GM19025 (cell line): ENCODE measurements at regions not wholly inside any gene's neighbourhood (a gene's known extent, or its start where the extent isn't known, plus 50 kb on each side); places are given as distances from the start of the nearest gene placed in this dataset.

Source experiments
- ATAC-seq: cut with Tn5 transposase; IDR thresholded peaks from one replicate; pipeline ENCODE4 v1.9.1; 2021; ENCODE audit warnings: mild to moderate bottlenecking, low read depth, moderate library complexity; ENCODE audit not compliant: unreplicated experiment

DNA sequence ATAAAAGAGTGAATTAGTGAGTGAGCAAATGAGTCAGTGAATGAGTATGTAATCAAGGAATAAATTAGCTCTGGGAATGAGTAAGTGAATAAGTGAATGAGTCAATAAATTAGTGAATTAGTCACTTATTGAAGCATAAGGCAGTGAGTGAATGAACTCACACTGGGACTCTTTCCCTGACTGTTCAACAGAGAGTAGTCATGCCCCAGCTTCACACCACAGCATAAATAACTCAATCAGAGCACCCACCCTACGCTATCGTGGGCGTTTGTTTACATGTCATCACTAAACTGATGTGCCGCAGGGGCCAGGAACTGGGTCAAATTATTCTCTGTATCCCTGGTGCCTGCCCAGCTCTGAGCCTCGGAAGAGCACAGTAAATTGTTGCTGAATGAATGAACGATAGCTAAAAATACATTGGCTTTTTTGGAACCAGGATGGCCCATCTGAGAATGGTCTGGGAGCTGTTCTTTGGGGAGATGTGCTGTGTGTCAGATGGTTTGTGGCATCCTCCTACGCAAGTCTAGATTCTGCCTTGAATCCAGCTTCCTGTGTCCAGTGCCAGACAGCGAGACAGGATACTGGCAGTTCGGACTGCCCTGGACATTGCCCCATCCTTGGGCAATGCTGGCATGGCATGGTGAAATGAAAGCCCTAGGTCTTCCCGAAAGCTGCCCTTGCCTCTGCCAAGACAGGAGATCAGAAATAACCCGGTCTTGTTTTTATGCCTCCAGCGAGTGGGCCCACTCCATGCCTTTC, 98.0 kb upstream of the RTL1 start:
- ATAC-seq = no peak

DNA sequence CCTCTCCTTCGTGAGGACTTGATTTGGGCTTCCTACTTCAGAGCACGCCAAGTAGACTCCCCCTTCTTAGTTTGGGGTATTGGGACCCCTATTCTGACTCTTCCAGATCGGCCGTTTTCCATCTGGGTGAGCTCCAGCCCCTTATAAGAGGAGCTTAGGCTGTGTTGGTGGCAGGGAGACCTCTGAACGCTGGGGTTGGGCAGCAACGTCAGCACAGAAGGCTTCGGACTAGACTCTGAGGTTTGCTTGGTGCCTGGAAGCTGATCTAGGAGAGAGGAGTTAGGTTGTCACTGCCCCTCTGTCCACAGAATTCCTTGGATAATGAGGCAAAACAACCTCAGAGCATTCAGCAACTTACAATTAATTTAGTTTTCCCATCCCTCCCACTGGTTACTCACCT, 99.2 kb upstream of the RTL1 start:
- ATAC-seq = no peak

DNA sequence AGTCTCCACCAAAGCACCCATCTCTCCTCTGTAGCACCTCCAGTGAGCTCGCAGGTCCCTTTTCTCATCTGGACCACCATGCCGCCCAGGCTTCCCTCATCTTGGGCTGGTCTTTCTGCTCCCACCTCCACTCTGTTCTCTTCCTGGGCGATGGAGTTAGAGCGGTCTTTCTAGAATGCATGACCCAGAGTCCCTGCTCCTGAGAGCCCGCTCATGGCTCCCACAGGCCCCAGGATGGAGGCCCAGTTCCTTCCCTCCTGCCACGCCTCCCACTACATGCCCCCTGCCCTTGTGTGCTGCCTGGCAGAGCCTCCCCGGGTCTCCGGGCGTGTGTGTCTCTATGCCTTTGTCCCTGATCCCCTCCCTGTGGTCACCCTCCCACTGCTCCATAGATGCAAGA, 100.7 kb upstream of the RTL1 start:
- no peak for ATAC-seq

DNA sequence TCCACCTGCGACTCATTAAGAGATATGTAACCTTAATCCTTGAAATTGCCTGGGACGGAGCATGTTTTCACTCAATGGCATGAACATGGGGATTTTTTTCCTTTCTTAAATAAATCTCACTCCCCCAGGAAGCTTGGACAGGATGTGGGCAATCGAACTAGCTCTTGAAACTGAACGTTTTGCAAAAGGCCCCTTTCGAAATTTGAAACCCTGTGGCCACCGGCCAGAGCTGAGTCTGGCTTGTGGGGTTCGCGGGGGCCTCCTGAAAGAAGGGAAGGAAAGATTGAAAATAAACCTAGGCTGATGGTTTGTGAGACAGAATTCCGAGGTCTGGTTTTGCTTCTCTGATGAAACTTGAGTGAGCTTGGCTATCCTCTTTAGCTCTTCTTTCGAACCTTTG, 101.4 kb upstream of the RTL1 start:
- no peak for ATAC-seq

DNA sequence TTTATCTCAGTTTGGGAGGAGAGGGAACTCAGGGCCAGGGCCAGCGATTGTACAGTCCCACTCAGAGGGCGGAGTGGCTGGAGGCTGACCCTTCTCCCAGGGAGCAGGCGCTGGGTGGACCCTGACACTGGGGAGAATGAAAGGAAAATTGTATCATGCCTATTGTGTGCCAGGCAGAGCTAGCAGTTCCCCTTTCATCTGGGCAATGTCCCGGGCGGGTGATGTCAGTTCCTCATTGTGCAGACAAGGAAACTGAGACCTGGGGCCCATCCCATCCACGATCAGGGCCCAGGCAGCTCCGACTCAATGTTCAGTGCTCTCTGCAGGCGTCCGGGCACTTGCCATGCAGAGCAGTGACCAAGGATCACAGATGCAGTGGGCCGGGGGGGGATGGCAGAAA, 101.9 kb upstream of the RTL1 start:
- ATAC-seq = no peak

DNA sequence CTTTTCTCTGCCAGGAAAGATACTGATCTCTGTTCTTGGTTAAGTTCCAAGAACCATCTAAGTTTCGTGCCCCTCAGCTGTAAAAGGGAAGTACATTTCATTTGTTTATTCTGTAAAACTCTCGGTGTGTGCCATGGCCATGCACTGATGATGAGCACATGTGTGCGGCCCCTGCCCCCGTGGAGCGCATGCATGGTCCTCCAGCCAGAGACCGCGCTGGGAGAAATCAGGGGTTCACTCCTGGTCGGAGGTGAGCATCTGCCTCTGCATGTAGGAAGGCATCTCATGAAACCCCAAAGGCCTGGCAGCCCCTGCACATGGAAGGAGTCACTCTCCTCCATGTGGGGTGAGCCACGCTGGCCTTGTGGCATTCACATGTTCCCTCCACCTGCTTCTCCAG, 102.5 kb upstream of the RTL1 start:
- no peak for ATAC-seq

DNA sequence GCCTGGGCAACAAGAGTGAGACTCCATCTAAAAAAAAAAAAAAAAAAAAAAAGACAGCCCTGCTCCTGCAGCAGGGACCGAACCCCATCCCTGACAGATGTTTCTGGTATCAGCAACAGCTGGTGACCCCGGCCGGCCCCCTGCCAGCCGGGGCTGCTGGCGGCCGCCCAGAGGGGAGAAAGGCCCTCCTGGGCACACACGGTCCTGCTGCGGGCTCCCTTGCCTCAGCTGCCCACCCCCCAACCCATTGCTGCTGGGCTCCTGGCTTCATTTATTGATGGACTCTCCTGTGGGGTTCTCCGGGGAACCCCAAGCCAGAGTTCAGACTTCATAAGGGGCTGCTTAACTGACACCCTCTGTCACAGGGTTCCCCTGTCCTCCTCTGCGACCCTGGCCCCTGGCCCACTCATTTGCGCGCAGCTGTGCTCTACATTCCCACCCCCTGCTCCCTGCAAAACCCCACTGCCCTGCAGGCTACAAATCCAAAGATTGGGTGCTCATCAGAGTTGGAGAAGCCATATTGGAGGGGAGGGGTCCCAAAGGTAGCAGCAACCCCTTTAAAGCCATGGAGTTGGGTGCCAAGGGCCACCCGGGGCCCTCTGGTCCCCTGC, 103.6 kb upstream of the RTL1 start:
- ATAC-seq = no peak

DNA sequence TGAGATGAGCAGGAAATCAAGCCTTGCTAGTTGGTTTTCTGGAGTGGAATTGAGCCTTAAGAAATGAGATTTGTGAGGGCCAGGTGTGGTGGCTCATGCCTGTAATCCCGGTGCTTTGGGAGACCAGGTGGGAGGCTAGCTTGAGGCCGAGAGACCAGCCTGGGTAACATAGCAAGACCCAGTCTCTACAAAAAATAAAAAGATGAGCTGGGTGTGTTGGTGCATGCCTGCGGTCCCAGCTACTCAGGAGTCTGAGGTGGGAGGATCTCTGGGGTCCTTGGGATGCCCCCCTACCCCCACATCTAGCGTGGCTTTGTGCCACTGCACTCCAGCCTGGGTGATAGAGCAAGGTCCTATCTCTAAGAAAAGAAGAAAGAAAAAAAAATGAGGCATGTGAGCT, 104.2 kb upstream of the RTL1 start:
- ATAC-seq = no peak

DNA sequence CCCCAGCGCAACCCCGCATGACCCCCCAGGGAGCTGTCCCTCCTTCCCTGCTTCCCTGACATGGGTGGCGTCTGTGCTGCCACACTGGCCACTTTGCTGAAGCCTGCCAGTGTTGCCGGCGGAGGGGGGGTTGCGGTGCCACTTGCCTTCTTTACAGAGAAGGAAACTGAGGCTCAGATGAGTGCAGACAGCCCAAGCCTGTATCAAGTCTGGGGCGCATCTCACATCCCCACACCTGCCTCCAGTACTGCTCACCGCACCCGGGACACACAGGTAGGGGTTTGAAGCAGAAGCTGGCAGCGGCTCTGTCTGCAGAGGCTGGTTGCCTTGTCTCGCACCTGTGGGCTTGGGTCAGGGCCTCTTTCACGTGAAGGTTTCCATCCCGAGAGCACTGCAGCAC, 104.7 kb upstream of the RTL1 start:
- ATAC-seq = no peak

DNA sequence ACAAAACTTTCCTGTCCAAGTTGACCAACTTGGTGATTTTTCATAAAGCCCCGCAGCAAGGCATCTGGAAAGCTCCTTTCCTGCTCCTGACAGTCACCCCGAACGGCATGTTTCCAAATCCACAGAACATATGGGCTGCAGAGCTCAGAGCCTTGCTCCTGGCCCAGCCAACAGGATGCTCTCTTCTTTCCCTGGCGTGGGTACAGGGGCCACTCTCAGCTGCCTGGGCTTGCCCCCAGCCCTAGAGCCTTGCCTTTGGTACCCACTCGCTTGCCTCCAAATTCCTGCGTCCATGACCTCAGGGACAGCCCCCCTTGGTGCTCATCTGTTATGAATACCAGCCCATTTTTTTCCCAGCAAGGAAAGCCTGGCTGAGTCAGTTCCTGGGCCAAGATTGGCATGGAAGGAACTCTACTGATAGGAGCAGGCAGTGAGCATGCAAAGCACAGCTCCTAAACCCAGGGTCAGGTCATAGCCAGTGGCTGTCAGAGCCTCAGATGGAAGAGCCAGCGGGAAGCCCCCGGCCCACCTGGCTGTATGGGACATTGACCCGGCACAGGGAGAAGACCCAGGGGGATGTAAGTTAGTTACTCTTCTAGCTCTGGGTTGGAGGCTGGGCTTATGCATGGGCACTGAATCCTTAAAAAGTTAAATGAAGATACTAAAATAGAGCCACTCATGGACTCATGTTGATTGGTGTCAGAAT, 105.3 kb upstream of the RTL1 start:
- no peak for ATAC-seq

DNA sequence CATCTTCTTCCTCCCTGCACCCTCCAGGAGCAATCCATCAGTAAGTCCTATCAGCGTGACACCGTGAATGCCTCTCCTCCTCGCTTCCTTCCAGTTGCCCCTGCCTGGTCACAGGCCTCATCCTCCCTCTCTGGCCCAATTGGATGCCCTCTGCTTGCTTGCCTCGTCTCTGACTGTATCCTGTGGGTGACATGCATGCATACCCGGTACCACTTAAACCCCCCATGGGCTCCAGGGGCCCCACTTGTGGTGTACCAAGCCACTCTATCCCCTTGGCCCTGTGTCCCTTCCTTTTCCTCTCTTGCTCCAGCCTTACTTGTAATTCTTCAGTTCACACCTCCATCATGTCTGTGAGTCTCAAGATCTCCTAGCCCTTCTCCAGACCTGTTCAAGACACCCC, 106.0 kb upstream of the RTL1 start:
- no peak for ATAC-seq

DNA sequence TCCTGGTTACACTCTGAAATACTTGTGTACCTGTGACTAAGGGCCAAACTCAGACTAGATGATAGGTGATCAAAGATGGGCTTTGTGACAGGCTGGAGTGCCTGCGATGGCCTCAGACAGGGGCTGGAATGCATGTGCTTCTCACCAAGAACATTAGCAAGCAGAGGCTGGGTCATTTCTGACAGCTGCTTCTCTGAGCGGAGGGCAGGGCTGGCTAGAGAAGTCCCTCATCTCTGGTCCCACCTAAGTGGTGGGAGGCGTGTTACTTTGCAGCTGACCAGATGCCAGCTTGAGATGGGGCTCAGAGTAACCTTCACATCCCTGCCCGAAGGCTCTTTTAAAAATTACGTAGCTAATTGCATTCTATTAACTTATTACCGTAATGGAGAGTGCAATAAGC, 106.8 kb upstream of the RTL1 start:
- no peak for ATAC-seq

DNA sequence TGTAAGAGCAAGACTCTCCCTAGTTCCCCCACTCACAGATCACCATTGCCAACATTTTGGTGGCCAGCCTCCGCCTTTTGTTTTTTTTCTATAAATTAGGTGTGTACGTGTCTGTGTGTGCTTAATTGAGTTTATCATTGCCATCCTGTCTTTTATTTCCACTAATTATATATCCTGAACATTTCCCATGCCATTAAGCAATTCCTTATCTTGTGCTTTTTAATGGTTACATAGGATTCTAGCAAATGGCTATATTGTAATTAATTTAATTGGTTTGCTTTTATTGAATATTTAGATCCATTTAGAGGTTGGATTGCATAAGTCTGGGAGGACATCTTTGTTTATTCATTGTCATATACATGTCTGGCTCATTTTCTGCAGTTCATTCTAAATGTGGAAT, 107.3 kb upstream of the RTL1 start:
- no peak for ATAC-seq

DNA sequence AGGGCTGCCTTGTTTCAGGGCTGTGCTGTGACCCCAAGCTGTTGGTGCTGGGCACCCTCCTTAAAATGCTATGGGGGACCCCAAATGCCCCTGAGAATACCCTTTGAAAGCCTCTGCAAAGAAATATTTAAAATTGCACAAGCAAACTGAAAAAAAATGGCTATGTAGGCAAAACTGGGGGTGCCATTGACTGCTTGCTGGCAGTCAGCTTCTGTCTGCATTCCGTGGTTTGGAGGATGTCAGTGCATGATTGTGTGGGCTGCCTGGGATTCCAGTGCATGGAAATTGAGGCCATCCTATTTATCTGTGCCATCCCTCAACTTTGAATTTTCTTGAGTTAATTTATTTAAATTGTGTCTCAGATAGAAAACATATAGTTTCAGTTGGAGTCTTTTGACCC, 113.7 kb upstream of the RTL1 start:
- no peak for ATAC-seq

DNA sequence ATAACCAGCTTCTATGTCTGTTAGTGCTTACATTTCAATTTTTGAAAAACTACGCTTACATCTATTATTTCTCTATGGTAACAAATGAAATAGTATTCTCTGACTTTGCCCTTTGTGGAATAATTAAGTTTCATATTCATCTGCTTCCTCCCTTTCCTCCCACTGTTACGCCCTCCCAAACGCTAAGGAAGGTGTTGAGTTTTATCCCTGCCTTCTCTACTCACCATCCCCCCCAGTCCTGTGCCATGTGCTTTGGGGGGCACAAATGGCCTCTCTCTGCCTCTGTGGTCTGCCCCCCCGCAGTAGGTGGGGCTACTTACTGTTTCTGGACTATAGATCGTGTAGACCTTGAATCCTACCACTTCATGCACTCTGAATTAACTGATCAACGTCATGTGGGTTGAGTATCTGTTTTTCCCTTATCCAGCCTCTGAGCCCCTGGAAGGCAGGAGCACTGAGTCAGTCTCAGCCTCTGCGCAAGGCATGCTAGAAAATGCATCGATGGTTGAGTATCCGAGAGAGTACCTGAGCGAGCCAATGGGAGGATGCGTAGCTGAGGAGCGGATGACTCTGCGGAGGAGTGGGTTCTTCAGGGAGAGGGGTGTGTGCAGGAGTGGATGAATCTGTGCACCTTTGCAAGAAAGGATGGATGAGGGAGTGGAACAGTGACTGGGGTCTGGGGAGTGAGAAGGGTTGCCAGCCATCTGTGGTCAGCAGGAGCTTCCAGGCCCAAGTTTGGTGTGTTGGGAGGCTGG, 114.5 kb upstream of the RTL1 start:
- ATAC-seq = no peak

DNA sequence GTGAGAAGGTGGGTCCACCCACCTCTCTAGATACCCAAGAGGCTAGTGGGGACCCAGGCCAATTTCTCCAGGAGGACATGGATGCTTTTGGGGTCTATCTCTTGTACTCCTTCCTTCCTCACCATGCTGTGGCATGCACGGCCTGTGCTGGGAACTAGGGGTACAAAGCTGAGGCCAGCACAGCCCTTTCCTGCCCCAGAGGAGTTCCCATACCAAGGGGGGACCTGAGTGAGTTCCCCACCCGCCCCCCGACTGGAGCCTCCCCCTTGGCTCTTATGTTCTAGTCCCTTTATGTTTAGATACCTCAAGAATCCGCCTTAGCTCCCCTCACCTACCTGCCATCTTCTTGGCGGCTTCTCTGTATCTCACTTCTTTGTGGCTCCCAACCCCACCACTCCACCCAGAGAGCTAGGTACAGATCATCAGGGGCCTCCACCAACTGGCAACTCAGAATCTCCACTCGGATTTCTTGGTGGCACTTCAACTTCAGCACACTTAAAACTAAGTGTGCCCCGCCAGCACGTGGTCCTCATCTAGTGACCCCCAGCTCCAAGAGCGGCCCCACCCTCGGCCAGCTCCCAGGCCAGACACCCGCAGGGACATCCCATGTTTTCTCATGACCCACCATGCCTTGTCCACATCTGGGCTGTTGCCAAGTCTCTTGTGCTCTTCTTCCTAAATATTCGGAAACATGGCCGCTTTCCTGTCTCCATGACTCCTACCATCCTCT, 115.2 kb upstream of the RTL1 start:
- ATAC-seq = no peak

DNA sequence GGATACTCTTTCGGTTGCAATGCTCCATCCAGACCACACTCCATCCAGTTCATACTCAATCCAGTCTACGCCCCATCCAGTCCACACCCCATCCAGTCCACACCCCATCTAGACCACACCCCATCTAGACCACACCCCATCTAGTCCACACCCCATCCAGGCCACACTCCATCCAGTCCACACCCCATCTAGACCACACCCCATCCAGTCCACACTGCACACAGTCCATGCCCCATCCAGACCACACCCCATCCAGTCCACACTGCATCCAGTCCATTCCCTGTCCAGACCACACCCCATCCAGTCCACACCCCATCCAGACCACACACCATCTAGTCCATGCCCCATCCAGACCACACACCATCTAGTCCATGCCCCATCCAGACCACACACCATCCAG, 116.0 kb upstream of the RTL1 start:
- no peak for ATAC-seq

DNA sequence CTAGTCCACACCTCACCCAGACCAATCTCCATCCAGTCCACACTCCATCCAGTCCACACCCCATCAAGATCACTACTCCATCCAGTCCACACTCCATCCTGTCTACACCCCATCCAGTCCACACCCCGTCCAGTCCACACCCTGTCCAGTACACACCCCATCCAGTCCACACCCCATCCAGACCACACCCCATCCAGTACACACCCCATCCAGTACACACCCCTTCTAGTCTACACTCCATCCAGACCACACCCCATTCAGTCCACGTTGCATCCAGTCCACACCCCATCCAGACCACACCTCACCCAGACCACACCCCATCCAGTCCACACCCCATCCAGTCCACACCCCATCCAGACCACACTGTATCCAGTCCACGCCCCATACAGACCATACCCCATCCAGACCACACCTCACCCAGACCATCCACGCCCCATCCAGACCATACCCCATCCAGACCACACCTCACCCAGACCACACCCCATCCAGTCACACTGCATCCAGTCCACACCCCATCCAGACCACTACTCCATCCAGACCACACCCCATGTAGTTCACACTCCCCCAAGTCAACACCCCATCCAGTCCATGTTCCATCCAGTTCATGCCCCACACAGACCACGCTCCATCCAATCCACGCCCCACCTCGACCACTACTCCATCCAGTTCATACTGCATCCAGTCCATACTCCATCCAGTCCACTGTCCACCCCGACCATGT, 116.6 kb upstream of the RTL1 start:
- no peak for ATAC-seq

DNA sequence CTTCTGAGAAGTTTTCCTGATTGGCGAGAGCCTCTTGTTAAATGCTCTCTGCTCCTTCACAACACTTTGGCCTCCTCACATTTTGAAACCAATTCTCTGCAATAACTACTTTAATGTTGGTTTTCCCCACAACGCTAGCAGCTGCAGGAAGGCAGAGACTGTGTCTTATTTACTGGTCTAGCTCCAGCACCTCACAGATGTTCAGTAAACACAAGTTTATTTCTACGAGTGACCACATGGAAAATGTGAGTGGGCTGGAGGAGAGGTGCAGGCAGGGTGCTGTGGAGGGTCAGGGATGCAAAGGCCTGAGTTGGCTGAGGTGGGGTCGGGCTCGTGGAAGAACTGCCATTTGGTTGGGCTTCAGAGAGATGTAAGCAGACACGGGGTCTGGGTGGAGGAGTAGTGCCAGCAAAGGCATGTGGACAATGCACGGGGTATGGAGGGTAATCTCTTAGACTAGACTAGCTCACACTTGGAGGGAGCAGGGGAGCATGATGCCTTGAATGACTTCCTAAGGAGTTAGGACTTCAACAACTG, 117.4 kb upstream of the RTL1 start:
- ATAC-seq = no peak

DNA sequence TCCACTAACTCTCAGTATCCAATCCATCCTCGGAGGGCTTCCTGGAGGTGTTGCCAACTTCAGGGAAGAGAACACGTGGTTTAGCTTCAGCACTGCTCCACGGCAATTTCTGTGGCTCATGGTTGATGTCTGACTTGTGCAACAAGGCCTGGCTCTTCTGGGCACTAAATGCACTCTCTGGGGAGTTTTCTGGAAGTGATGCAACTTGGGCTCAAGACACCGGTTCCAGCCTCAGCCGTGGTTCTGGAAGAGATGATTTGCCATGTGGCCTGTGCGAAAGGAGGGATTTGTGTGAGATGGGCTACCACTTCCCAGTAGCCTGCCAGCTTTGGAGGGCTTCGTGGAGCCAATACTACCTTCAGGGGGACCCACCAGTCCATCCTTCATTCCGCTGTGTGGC, 118.6 kb upstream of the RTL1 start:
- ATAC-seq = no peak
